Sigmoid colon (tissue), 3 donors: ENCODE measurements at regions not wholly inside any gene's neighbourhood (a gene's known extent, or its start where the extent isn't known, plus 50 kb on each side); places are given as distances from the start of the nearest gene placed in this dataset.

Source experiments
- CTCF ChIP-seq, 4 experiments: fragments of 450-650 bp in 3 of 4; fragments of 200-600 bp in 1 of 4; IDR thresholded peaks; one replicate each; pipeline ENCODE4 v1.5.1; 2016 to 2019; ENCODE audit warnings: antibody characterized with exemption in 4 of 4, mild to moderate bottlenecking in 3 of 4, moderate library complexity in 2 of 4
- POLR2A ChIP-seq, 2 donors: fragments of 450-650 bp; IDR thresholded peaks; one replicate each; pipeline ENCODE4 v1.6.1; 2016; ENCODE audit warnings: antibody characterized with exemption in 2 of 2, mild to moderate bottlenecking in 2 of 2, moderate library complexity in 2 of 2

GRCh38 chr4:32544846-32545245 is 1824.7 kb downstream of the PCDH7 start:
- TF ChIP-seq CTCF (IDR thresholded peaks at IDR 0.05) = no peak
- no peak for TF ChIP-seq POLR2A (IDR thresholded peaks at IDR 0.05)
